ENCODE measurements at regions not wholly inside any gene's neighbourhood (a gene's known extent, or its start where the extent isn't known, plus 50 kb on each side); places are given as distances from the start of the nearest gene placed in this dataset.

- no peak overlapping the region for H3K27ac ChIP-seq
- TF ChIP-seq CTCF (IDR thresholded peaks at IDR 0.05) (no peak), ZFX (IDR thresholded peaks at IDR 0.05; ENCODE audit: borderline replicate concordance) (no peak)
Measured at GRCh38 chr18:44601447-44601846, 79.2 kb upstream of the SETBP1 start.

- no peak overlapping the region for H3K27ac ChIP-seq
- TF ChIP-seq ZFX (IDR thresholded peaks at IDR 0.05; ENCODE audit: borderline replicate concordance) (no peak), CTCF (IDR thresholded peaks at IDR 0.05) (no peak)
Measured at GRCh38 chr18:44602380-44602779, 78.3 kb upstream of the SETBP1 start.

- TF ChIP-seq ZFX (IDR thresholded peaks at IDR 0.05; ENCODE audit: borderline replicate concordance) (no peak), CTCF (IDR thresholded peaks at IDR 0.05) (no peak)
- H3K27ac ChIP-seq = no peak overlapping the region
Measured at GRCh38 chr18:44602845-44603244, 77.8 kb upstream of the SETBP1 start.

- TF ChIP-seq CTCF (IDR thresholded peaks at IDR 0.05) (no peak), ZFX (IDR thresholded peaks at IDR 0.05; ENCODE audit: borderline replicate concordance) (no peak)
- H3K27ac ChIP-seq = no peak overlapping the region
Measured at GRCh38 chr18:44609181-44609941, 71.3 kb upstream of the SETBP1 start.

- no peak for TF ChIP-seq CTCF (IDR thresholded peaks at IDR 0.05)
- no peak for TF ChIP-seq ZFX (IDR thresholded peaks at IDR 0.05; ENCODE audit: borderline replicate concordance)
- H3K27ac ChIP-seq = no peak overlapping the region
Measured at GRCh38 chr18:44620812-44621211, 59.9 kb upstream of the SETBP1 start.

- no peak for TF ChIP-seq ZFX (IDR thresholded peaks at IDR 0.05; ENCODE audit: borderline replicate concordance)
- TF ChIP-seq CTCF (IDR thresholded peaks at IDR 0.05) = no peak
- no peak overlapping the region for H3K27ac ChIP-seq
Measured at GRCh38 chr18:44624052-44624451, 56.6 kb upstream of the SETBP1 start.

- H3K27ac ChIP-seq = no peak overlapping the region
- TF ChIP-seq ZFX (IDR thresholded peaks at IDR 0.05; ENCODE audit: borderline replicate concordance) (no peak), CTCF (IDR thresholded peaks at IDR 0.05) (no peak)
Measured at GRCh38 chr18:44625386-44625785, 55.3 kb upstream of the SETBP1 start.
